ENCODE measurements at regions not wholly inside any gene's neighbourhood (a gene's known extent, or its start where the extent isn't known, plus 50 kb on each side); places are given as distances from the start of the nearest gene placed in this dataset.

DNA sequence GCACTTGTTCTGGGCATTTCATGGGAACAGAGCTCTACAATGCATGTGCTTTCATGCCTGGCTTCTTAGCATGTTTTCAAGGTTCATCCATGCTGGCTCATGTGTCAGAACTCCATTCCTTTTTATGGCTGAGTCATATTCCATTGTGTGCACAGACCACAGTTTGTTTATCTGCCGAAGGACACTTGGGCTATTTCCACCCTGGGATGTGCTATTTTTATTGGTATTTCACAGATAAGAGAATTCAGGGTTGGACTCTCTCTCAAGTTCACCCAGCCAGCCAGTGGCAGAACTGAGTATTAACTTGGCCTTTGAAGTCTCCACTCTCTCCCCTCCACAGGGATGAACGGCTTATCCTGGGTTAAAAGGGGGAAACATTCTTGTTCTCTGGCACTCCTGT is 190.7 kb upstream of the GPR26 start:
- 40 to 59% (median 52%) methylated on average over 2 of the region's 2 CpGs for WGBS, 5 donors
- peaks cover 0 to 9% (median 0%) of the 10 kb centered on the region in 3 donors for H3K27me3 ChIP-seq
- intact Hi-C loops (cut with DNase I; ENCODE audit: low total_unique reads) = no loop called here

DNA sequence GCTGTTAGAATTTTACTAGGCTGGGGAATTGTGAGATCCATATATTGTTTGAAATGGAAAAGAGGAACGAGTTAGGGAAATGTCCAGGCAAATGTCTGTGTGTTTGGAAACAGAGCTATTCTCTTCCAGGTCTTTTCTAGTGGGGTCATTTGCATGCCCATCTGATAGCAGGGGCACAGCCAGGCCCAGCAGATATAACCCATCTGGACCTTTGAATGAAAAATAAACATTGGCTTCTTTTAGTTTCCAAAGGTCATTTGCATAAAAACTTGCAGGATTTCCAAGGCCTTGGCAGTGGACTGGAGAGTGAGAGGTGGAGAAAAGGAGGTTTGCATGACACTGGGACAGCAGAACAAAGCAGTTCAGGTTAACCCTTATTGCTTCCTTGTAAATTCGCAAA is 188.0 kb upstream of the GPR26 start:
- H3K27ac ChIP-seq = no peak overlapping the region
- DNase-seq = peak in 1 of 2 donors; percentile 42

More for the DNA sequence above, 190.7 kb upstream of the GPR26 start:
- Histone ChIP-seq H3K27ac (no peak overlapping the region), H3K9me3 (no peaks in the 10 kb centered on the region), H3K4me1 (peaks cover 0 to 12% (median 7%) of the 10 kb centered on the region in 4 donors), H3K36me3 (no peaks in the 10 kb centered on the region), H3K4me3 (no peak overlapping the region)
- TF ChIP-seq, protein P1, sequence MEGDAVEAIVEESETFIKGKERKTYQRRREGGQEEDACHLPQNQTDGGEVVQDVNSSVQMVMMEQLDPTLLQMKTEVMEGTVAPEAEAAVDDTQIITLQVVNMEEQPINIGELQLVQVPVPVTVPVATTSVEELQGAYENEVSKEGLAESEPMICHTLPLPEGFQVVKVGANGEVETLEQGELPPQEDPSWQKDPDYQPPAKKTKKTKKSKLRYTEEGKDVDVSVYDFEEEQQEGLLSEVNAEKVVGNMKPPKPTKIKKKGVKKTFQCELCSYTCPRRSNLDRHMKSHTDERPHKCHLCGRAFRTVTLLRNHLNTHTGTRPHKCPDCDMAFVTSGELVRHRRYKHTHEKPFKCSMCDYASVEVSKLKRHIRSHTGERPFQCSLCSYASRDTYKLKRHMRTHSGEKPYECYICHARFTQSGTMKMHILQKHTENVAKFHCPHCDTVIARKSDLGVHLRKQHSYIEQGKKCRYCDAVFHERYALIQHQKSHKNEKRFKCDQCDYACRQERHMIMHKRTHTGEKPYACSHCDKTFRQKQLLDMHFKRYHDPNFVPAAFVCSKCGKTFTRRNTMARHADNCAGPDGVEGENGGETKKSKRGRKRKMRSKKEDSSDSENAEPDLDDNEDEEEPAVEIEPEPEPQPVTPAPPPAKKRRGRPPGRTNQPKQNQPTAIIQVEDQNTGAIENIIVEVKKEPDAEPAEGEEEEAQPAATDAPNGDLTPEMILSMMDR (IDR thresholded peaks at IDR 0.05) = no peak
- TF ChIP-seq POLR2A (IDR thresholded peaks at IDR 0.05) = no peak
- no peak for TF ChIP-seq POLR2AphosphoS5 (IDR thresholded peaks at IDR 0.05)
- no peak for TF ChIP-seq EP300 (IDR thresholded peaks at IDR 0.05)
- DNase-seq = no peak

DNA sequence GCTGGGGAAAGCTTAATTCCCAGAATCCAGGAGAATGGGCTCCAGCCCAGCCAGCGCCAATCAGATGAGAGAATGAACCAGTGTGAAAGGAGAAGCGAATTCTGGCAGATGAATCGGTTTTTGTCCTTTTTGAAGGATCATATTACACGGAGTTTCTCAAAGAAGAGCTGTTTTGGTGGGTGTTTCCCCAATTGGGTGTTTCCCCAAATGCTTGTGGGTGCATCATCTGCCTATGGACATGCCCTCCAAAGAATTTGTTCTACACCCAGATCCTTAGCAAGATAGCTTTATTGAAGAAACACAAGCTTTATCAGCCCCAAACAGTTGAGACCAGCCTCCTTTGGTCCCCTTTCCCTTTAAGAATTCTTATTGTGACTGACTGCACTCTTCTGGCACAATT is 186.5 kb upstream of the GPR26 start:
- no peak overlapping the region for H3K27ac ChIP-seq
- H3K4me3 ChIP-seq = no peak overlapping the region
- H3K4me1 ChIP-seq = peaks cover 0 to 12% (median 7%) of the 10 kb centered on the region in 4 donors
- DNase-seq = no peak
- intact Hi-C loops (cut with DNase I; ENCODE audit: low total_unique reads) = no loop called here
- WGBS, 5 donors = 50 to 78% (median 67%) methylated on average over 4 of the region's 4 CpGs
- H3K9me3 ChIP-seq = no peaks in the 10 kb centered on the region
- no peaks in the 10 kb centered on the region for H3K36me3 ChIP-seq
- H3K27me3 ChIP-seq = no peaks in the 10 kb centered on the region
- TF ChIP-seq EP300 (IDR thresholded peaks at IDR 0.05) (no peak), POLR2A (IDR thresholded peaks at IDR 0.05) (no peak), POLR2AphosphoS5 (IDR thresholded peaks at IDR 0.05) (no peak)
- TF ChIP-seq, protein P1 (IDR thresholded peaks at IDR 0.05) = no peak

More for the DNA sequence above, 188.0 kb upstream of the GPR26 start:
- intact Hi-C loops (cut with DNase I; ENCODE audit: low total_unique reads) = no loop called here
- Histone ChIP-seq H3K4me1 (peaks cover 0 to 12% (median 7%) of the 10 kb centered on the region in 4 donors), H3K9me3 (no peaks in the 10 kb centered on the region), H3K36me3 (no peaks in the 10 kb centered on the region), H3K4me3 (no peak overlapping the region), H3K27me3 (no peaks in the 10 kb centered on the region)
- 20 to 45% (median 36%) methylated on average over 2 of the region's 2 CpGs for WGBS, 5 donors
- TF ChIP-seq EP300 (IDR thresholded peaks at IDR 0.05) (no peak), POLR2AphosphoS5 (IDR thresholded peaks at IDR 0.05) (no peak)
- TF ChIP-seq, protein P1 (IDR thresholded peaks at IDR 0.05) = no peak

GRCh38 chr10:123480344-123480743 is 185.8 kb upstream of the GPR26 start:
- TF ChIP-seq POLR2A (IDR thresholded peaks at IDR 0.05) (no peak), EP300 (IDR thresholded peaks at IDR 0.05) (no peak), POLR2AphosphoS5 (IDR thresholded peaks at IDR 0.05) (no peak)
- TF ChIP-seq, protein P1 (IDR thresholded peaks at IDR 0.05) = no peak
- Histone ChIP-seq H3K27me3 (no peaks in the 10 kb centered on the region), H3K27ac (no peak overlapping the region), H3K36me3 (no peaks in the 10 kb centered on the region), H3K4me1 (peaks cover 0 to 12% (median 7%) of the 10 kb centered on the region in 4 donors), H3K4me3 (no peak overlapping the region), H3K9me3 (no peaks in the 10 kb centered on the region)
- intact Hi-C loops (cut with DNase I; ENCODE audit: low total_unique reads) = no loop called here
- WGBS, 5 donors = 73 to 92% (median 89%) methylated on average over 4 of the region's 4 CpGs
- DNase-seq = no peak

Measured in stomach (tissue), 8 donors.